Hepatocyte (in vitro differentiated cells): ENCODE measurements at regions not wholly inside any gene's neighbourhood (a gene's known extent, or its start where the extent isn't known, plus 50 kb on each side); places are given as distances from the start of the nearest gene placed in this dataset.

Source experiments
- DNase-seq: peaks from one replicate; pipeline ENCODE4 v3.0.0-alpha.2; 2016; ENCODE audit warnings: low spot score
- H2AFZ ChIP-seq: fragments of 200-600 bp; sonication (generic); 2 replicates; pipeline ENCODE4 v1.6.0; 2016; ENCODE audit warnings: antibody characterized with exemption, mild to moderate bottlenecking
- H3K27ac ChIP-seq: fragments of 200-600 bp; sonication (generic); 2 replicates; pipeline ENCODE4 v1.5.1; 2016; ENCODE audit warnings: mild to moderate bottlenecking
- H3K27me3 ChIP-seq: fragments of 200-600 bp; sonication (generic); 2 replicates; pipeline ENCODE4 v1.6.1; 2016
- H3K36me3 ChIP-seq: fragments of 200-600 bp; sonication (generic); replicated peaks from 2 replicates; pipeline ENCODE4 v1.5.1; 2016; ENCODE audit warnings: low read depth; ENCODE audit not compliant: insufficient read depth
- H3K4me1 ChIP-seq: fragments of 200-600 bp; sonication (generic); 2 replicates; pipeline ENCODE4 v1.5.1; 2016; ENCODE audit warnings: mild to moderate bottlenecking, moderate library complexity; ENCODE audit not compliant: insufficient read depth
- H3K4me2 ChIP-seq: fragments of 200-600 bp; sonication (generic); 2 replicates; pipeline ENCODE4 v1.6.0; 2016
- H3K4me3 ChIP-seq: fragments of 200-600 bp; sonication (generic); 2 replicates; pipeline ENCODE4 v1.5.1; 2016; ENCODE audit warnings: mild to moderate bottlenecking
- H3K79me2 ChIP-seq: fragments of 200-600 bp; sonication (generic); 2 replicates; pipeline ENCODE4 v1.6.0; 2017; ENCODE audit warnings: mild to moderate bottlenecking
- H3K9me2 ChIP-seq: fragments of 200-600 bp; sonication (generic); replicated peaks from 2 replicates; pipeline ENCODE4 v1.6.0; 2017; ENCODE audit warnings: mild to moderate bottlenecking; ENCODE audit not compliant: insufficient read depth
- H3K9me3 ChIP-seq: fragments of 200-600 bp; sonication (generic); 2 replicates; pipeline ENCODE4 v1.5.1; 2016; ENCODE audit warnings: low read depth, mild to moderate bottlenecking
- H4K20me1 ChIP-seq: fragments of 200-600 bp; sonication (generic); 2 replicates; pipeline ENCODE4 v1.6.0; 2016; ENCODE audit warnings: mild to moderate bottlenecking; ENCODE audit not compliant: insufficient read depth, poor library complexity, severe bottlenecking
- EZH2 ChIP-seq: fragments of 200-600 bp; sonication (generic); IDR thresholded peaks from 2 replicates; pipeline ENCODE4 v1.6.1; 2016; ENCODE audit warnings: antibody characterized with exemption, mild to moderate bottlenecking, borderline replicate concordance
- EZH2phosphoT487 ChIP-seq: fragments of 200-600 bp; sonication (generic); IDR thresholded peaks from one replicate; pipeline ENCODE4 v1.6.1; 2018; ENCODE audit warnings: antibody characterized with exemption, mild to moderate bottlenecking, low read depth, moderate library complexity; ENCODE audit not compliant: unreplicated experiment, severe bottlenecking
- WGBS: methylation state at CpG from one replicate; pipeline ENCODE4 v1.1.6; 2016; ENCODE audit warnings: low lambda C conversion rate; ENCODE audit errors: missing lambda C conversion rate; 5-methylcytosine and 5-hydroxymethylcytosine counted together
- TF ChIP-seq, protein P1 (sequence below): fragments of 200-600 bp; sonication (generic); IDR thresholded peaks from 2 replicates; pipeline ENCODE4 v1.5.1; 2016; ENCODE audit warnings: antibody characterized with exemption, mild to moderate bottlenecking; ENCODE audit not compliant: poor library complexity

DNA sequence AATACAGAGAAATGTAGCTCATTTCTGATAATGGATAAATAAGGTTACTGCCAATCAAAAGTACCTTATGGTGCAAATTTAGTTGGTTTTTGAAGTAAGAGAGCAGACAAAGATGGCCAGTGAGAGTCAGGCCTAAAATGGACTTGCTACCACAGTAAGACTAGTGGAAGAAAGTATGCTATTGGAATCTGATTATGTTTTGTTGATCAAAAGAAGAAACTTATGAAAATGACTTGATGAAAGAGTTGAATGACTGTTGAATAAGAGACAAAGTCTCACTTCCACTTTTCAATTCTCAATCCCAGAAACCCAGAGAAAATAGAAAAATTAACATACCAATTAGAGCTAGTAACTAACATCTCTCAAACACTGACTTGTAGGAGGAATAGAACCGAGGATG is 737.8 kb upstream of the INTU start:
- Histone ChIP-seq H3K9me2 (no peaks in the 10 kb centered on the region), H4K20me1 (no peaks in the 10 kb centered on the region), H3K4me2 (no peak overlapping the region), H3K9me3 (no peaks in the 10 kb centered on the region), H3K27me3 (no peaks in the 10 kb centered on the region), H3K27ac (no peak overlapping the region), H2AFZ (no peak overlapping the region), H3K4me1 (no peaks in the 10 kb centered on the region), H3K79me2 (no peaks in the 10 kb centered on the region), H3K36me3 (no peaks in the 10 kb centered on the region), H3K4me3 (no peak overlapping the region)
- no peak for DNase-seq
- 89% methylated on average over 1 of the region's 1 CpG for WGBS
- TF ChIP-seq EZH2phosphoT487 (no peak), EZH2 (no peak)
- TF ChIP-seq, protein P1, sequence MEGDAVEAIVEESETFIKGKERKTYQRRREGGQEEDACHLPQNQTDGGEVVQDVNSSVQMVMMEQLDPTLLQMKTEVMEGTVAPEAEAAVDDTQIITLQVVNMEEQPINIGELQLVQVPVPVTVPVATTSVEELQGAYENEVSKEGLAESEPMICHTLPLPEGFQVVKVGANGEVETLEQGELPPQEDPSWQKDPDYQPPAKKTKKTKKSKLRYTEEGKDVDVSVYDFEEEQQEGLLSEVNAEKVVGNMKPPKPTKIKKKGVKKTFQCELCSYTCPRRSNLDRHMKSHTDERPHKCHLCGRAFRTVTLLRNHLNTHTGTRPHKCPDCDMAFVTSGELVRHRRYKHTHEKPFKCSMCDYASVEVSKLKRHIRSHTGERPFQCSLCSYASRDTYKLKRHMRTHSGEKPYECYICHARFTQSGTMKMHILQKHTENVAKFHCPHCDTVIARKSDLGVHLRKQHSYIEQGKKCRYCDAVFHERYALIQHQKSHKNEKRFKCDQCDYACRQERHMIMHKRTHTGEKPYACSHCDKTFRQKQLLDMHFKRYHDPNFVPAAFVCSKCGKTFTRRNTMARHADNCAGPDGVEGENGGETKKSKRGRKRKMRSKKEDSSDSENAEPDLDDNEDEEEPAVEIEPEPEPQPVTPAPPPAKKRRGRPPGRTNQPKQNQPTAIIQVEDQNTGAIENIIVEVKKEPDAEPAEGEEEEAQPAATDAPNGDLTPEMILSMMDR, result no peak

DNA sequence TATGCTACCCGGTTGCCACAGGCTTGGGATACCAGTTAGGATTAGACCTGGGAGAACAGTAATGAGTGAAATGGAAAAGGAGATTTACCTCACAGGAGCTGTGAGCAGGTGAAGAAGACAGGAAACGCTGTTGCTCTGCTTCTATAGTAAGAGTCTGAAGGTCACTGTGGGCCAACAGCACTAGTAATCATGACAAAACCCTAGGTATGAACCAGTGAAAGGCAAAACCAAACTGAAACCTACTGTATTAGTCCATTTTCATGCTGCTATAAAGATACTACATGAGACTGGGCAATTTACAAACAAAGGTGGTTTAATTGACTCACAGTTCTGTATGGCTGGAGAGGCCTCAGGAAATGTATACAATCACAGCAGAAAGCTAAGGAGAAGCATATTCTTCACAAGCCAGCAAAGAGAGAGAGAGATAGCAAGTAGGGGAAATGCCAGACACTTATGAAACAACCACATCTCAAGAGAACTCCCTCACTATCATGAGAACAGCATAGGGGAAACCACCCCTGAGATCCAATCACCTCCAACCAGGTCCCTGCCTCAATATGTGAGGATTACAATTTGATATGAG is 736.7 kb upstream of the INTU start:
- Histone ChIP-seq H3K27ac (no peak overlapping the region), H3K9me3 (no peaks in the 10 kb centered on the region), H3K4me1 (no peaks in the 10 kb centered on the region), H2AFZ (no peak overlapping the region), H3K4me2 (no peak overlapping the region), H4K20me1 (no peaks in the 10 kb centered on the region), H3K79me2 (no peaks in the 10 kb centered on the region), H3K36me3 (no peaks in the 10 kb centered on the region), H3K9me2 (no peaks in the 10 kb centered on the region), H3K27me3 (no peaks in the 10 kb centered on the region), H3K4me3 (no peak overlapping the region)
- TF ChIP-seq, protein P1, result no peak
- TF ChIP-seq EZH2, result no peak
- TF ChIP-seq EZH2phosphoT487, result no peak
- WGBS, result 89% methylated on average over 2 of the region's 2 CpGs
- no peak for DNase-seq

DNA sequence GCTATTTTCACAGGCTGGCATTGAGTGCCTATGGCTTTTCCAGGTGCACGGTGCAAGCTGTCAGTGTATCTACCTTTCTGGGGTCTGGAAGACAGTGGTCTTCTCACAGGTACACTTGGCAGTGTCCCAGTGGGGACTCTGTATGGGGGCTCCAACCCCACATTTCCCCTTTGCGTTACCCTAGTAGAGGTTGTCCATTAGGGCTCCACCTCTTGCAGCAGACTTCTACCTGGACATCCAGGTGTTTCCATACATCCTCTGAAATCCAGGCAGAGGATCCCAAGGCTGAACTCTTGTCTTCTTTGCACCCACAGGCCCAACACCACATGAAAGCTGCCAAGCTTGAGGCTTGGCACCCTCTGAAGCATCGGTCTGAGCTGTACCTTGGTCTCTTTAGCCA is 735.7 kb upstream of the INTU start:
- no peak for DNase-seq
- no peak overlapping the region for H2AFZ ChIP-seq
- no peaks in the 10 kb centered on the region for H4K20me1 ChIP-seq
- H3K4me1 ChIP-seq, result no peaks in the 10 kb centered on the region
- H3K4me2 ChIP-seq, result no peak overlapping the region
- TF ChIP-seq EZH2, result no peak
- TF ChIP-seq EZH2phosphoT487, result no peak
- TF ChIP-seq, protein P1, result no peak
- H3K27me3 ChIP-seq, result no peaks in the 10 kb centered on the region
- H3K9me2 ChIP-seq, result no peaks in the 10 kb centered on the region
- no peaks in the 10 kb centered on the region for H3K9me3 ChIP-seq
- 82% methylated on average over 3 of the region's 3 CpGs for WGBS
- H3K36me3 ChIP-seq, result no peaks in the 10 kb centered on the region
- H3K79me2 ChIP-seq, result no peaks in the 10 kb centered on the region
- no peak overlapping the region for H3K4me3 ChIP-seq
- H3K27ac ChIP-seq, result no peak overlapping the region
